HG02885 (cell line): ENCODE measurements at regions not wholly inside any gene's neighbourhood (a gene's known extent, or its start where the extent isn't known, plus 50 kb on each side); places are given as distances from the start of the nearest gene placed in this dataset.

Source experiments
- ATAC-seq: cut with Tn5 transposase; IDR thresholded peaks from one replicate; pipeline ENCODE4 v1.9.1; 2021; ENCODE audit warnings: mild to moderate bottlenecking; ENCODE audit not compliant: unreplicated experiment, poor library complexity

DNA sequence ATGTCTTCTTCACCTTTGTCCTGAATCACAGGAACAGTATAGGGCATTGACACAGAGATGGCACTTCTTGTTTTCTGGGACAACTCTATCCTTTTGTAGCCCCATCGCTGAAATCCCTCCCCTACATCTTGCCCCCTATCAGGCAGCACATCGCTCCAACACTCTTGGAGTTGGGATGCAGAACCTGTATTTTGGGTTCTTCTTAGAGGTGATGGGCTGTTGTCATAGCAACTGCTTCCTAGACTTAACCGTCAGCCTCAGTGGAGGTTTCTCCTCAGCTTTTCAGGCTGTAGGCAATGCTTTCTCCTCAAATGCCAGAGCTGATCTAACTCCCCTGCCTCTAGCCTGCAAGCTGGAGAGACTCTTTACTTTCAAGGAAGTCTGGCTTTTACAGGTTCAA lies 99.9 kb upstream of the SPRED2 start:
- no peak for ATAC-seq

DNA sequence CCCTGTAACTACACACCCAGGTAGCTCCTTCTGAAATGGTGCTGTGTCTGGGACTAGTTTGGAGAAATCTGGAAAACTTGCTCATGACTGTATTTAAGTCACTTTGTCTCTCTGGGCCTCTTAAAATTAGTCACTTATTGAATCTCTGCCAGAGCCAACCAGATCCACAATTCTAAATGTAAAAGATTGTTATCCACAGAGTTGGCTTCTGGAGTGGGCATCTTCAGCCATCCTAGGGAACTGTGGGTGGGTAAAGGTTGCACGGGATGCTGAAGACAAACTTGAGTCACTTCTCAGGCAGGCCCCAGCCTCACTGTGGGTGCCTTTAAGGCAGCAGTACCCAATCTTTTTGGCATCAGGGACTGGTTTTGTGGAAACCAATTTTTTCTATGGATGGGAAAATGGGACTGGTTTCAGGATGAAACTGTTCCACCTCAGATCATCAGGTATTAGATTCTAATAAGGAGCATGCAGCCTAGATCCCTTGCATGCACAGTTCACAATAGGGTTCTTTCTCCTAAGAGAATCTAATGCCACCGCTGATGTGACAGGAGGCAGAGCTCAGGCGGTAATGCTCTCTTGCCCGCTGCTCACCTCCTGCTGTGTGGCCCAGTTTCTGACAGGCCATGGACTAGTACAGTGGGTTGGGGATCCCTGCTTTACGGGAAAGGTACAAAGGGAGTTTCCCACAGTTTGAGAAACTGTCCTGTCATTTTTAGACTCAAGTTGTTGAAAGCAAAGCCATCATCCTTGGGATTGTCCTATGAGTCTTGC lies 98.3 kb upstream of the SPRED2 start:
- ATAC-seq = no peak

DNA sequence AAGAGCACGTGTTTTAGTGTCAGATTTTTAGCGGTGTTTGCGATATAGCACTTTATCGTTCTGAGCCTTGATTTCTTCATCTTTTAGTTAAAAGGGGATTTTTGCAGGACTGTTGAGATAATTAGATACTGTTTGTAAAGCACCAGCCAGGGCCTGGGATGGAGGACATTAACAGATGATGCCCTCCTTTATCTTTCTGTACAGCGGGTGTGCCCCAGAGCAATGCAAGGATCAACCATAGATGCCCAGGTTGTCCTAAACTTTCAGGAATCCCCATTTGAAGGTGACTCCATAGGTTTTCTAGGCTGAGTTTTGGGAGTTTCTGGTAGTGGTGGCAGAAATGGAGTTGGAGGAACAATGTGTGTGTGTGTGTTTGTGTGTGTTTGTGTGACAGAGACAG lies 97.0 kb upstream of the SPRED2 start:
- ATAC-seq = no peak

DNA sequence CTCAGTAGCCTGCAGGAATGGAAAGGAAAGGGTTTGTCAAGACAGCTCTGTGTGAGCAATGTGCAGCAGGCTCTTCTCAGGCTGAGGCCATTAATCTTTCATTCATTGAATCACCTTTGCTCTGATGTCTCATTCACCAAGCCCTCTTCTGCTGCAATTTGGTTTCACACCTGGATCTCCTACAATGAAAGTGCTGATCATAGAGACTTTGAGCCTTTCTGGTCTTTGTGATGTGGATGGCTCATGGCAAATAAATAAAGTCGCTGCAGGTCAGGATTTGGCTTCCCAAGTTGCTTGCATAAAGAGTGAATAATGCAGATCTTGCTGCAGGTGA lies 95.8 kb upstream of the SPRED2 start:
- ATAC-seq = no peak

DNA sequence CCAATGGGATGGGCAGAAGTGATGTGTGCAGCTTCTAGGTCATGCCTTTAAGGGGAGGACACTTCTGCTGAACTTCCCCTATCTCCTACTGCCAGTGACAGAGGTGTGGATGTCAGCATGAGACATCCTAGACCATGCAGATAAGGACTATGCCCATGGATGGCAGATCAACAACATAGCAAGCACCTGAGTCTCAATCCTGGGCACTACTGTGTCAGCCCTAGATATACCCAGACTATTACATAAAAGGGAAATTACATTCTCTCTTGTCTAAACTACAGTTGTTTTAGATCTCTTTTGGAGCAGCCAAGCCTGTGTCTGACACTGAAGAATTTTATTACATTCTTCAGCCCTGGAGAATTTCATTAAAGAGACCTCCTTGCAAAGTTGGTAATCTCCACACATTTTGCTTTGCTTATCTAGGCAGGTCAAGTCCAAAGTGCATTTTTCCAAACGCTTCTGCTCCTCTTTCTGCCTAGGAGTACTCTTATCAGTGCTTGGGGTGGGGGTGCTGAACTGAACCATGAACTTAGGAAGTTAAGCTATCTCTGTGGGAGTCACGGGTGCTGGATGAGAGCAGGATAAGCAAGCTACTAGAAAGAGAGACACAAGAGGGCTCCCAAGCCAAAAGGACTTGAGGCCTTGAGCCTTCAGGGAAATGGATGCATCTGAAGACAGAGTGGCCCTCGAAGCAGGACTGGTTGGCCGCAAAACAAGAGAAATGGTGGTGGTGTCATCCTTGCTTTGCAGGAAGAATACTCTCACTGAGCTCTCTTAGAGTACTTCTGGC lies 95.2 kb upstream of the SPRED2 start:
- no peak for ATAC-seq

DNA sequence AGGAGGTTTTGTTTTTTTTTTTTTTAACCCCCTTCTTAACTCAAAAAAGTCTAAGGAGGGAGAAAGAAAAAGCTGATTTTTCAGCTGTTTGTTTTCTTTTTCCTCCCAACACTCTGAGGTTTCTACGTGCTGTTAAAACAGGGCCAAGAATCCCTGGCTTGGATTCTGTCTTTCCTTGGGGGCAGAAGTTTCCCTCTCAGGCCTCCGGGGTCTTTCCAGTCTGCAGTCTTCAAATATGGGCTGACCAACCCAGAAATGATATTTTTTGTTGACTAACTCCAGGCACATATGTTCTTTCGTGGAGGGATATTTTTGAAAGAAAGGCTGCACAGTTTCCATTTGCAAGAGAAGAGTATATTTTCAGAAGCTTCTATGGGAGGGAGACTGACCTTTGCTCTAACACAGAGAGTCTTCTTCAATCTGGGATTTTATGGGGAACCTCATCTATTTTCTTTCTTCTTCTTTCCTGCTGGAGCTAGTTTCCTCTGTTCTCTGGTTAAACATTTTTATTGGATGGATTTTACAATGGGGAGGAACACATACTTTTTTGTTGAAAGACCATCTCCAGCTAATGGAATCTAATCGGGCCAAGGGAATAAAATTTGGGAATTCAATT lies 93.3 kb upstream of the SPRED2 start:
- no peak for ATAC-seq

DNA sequence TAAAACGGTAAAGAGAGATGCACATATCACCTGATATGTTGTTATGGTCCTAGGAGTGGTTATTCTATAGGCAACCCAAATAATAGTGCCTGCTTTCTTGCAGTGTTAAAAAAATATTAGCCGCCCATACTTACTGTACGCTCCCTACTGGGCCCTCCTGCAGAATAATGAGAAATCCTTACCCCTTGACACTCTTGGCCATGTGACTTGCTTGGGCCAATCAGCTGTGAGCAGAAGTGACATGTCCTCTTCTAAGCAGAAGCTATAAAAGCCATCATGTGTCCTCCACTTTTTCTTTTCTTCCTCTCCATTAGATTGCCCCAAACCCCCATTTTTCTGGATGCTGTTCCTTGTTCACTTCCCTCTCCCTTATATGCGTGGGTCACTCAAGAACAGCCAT lies 90.5 kb upstream of the SPRED2 start:
- ATAC-seq = no peak

DNA sequence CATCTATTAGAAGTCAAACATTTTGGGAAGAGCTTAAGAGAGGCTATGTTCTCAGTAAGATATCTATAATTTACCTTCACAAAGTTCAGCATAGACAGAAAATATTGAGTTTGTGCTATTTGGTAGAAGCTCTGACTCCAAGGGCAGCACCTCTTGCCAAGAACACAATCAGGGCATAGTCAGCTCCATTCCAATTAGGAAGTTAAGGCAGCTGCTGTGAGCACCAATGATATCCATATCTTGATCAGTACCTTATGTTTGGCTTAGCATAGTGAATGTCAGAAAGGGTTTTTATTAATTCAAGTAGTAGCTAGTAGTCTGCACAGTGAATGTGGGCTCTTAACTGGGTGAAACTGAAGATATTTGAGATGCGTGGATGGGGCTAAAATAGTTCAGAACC lies 86.4 kb upstream of the SPRED2 start:
- ATAC-seq = no peak

DNA sequence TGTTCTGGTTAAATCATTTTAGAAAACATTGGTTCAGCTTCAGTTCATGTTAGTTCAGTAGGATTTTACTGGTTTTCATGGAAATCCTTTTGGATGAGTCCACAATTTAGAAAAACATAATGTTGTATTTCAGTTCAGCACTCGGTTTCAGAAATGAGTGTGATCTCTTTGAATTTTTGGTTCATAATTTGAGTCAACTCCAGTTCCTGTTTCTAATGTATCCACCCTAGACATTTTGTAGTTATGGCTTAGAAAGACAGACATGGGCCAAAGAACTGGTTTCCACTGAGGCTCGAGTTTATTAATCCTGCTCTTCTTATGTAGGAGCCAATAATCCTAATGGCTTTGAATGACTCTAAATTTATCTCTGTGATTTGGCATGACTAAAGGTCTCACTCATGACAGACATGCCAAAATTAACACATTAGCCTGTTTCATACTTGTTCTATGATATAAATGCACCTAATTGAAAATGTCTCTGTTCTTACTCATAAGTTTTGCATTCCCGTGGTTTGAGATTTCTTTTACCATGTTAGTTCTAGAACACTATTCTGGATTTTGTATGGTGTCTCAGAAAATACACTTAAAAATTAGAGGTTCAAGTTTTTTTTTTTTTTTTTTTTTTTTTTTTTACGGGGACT lies 82.3 kb upstream of the SPRED2 start:
- no peak for ATAC-seq

DNA sequence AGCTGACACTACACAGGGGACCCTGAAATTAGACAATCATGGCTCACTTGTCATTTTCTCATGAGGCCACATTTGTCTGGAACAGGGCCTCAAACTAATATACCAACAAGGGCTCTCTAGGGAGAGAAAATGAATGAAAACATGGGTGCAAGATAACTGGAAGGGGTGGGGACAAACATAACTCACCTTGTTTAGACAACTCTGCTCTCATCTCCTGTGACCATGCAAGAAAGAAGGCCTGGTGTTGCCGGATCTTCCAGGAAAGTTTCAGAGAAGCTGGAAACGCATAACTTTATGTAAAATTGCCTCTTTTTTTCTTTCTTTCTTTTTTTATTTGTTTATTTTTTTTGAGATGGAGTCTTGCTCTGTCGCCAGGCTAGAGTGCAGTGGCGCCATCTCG lies 80.4 kb upstream of the SPRED2 start:
- ATAC-seq = no peak

DNA sequence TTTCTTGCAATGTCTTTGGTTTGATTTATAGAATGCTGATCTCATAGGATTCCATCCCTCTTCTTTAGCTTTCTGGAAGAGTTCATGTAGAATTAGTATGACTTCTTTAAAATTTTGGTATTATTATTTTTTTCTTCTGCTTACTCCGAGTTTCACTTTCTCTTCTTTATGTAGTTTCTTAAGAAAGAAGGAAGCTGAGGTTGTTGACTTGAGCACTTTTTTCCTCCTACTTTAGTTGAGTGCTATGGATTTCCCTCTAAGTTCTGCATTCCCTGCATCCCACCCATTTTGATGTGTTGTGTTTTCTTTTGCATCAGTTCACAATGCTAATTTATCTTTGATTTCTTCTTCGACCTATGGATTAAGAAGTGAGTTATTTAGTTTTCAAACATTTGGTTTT lies 78.9 kb upstream of the SPRED2 start:
- no peak for ATAC-seq

DNA sequence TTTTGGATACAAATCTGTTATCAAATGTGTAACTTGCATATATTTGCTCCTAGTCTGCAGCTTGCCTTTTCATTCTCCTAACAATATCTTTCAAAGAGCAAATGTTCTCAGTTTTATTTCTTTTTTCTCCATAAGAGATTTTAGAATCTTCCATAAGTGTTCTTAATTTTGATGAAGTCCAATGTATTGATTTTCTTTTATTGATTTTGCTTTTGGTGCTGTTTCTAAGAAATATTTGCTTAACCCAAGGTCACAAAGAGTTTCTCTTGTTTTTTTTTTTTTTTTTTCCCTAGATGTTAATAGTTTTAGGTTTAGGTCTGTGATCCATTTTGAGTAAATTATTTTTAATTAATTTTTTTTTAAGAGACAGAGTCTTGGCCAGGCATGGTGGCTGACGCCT lies 75.8 kb upstream of the SPRED2 start:
- no peak for ATAC-seq

DNA sequence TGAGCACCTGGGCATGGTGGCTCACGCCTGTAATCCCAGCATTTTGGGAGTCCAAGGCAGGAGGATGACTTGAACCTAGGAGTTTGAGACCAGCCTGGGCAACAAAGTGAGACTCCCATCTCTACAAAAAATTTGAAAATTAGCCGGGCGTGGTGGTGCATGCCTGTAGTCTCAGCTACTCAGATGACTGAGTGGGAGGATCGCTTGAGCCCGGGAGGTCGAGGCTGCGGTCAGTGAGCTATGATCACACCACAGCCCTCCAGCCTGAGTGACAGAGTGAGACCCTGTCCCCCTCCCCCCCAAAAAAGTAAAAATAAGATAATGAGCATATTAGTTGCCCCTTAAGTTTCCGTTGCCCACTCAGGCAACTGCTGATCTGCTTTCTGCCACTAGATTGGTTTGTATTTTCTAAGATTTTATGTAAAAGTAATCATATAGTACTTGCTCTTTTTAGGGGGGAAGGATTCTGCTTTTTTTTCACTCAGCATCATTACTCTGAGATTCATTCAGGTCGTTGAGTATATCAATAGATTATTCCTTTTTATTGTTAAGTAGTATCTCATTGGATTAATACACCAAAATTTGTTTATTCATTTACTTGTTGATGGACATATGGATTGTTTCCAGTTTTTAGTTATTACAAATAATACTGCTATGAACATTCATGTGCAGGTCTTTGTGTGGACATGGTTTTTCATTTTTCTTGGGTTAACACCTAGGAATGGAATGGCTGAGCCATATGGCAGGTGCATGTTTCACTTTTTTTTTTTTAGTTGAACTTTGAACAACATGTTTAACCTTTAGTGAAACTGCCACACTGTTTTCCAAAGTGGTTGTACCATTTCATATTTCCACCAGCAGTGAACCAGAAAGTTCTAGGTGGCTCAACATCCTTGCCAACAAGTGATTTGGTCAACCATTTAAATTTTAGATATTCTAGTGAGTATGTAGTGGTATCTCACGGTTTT lies 75.0 kb upstream of the SPRED2 start:
- no peak for ATAC-seq

DNA sequence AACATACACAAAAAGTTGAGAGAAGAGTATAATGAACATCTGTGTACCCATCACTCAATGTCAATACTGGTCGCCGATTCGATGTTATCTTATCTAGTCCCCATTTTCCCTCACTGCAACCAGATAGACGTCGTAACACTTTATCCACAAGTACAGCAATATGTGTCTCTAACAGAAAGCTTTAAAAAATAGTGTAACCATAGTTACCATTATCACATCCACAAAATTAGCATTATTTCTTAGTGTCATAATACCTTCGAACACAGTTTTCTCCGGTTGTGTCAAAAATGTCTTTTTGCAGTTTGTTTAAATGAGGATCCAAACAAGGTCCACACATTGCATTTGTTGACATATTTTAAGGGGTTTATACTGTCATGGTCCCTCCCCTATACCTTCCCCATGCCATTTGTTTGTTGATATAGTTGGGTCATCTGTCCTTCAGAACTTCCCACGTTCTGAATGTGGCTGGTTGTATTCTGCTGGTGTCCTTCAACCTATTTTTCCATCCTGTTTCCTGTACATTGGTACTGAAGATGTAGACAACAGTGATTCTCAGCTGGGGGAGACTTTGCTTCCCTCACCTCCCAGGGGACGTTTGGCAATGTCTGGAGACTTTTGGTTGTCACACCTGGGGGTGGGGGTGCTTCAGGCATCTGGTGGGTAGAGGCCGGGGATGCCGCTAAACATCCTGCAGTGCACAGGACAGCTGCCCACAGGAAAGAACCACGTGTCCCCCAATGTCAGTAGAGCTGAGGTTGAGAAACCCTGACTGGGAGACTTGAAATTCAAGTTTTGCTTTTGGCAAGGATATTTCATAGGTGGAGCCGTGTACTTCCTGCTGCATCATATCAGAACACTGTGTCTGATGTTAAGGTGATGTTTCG lies 72.7 kb upstream of the SPRED2 start:
- ATAC-seq = no peak

DNA sequence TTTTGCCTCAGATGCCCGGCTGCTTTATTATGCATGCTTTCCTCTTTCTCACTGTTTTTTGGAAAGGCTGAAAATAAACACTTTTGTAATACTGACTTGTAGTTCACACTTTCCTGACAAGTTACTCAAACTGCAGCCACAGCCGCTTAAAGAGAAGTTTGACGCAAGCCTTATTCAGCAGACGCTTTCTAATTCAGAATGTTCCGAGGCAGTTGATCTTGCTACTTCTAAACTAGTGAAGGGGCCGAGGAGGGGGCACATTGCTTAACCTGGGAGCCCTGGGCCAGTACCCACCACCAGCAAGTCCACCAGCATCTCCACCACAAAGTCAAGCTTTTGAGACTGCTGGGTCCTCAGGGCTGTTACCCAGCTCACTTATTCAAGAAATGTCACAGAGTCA lies 71.8 kb upstream of the SPRED2 start:
- ATAC-seq = no peak

DNA sequence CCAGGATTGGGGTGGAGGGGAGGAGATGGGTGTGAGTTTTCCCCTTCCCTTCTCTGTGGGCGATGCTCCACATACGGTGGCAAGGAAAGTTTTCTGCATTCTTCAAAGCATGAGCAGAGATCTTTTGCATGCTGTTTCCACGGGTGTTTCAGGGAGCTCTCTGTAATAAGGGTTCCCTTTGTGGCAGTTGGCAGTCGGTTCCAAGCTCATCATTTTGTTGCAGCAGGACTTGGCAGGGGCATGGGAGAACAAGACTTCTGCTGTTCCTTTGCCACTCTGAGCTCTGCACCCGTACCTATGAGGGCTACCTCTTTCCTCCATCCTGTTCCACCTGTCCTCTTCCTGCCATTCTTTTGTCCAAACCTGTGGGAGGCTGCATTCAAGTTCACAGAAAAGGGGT lies 71.3 kb upstream of the SPRED2 start:
- ATAC-seq = no peak

DNA sequence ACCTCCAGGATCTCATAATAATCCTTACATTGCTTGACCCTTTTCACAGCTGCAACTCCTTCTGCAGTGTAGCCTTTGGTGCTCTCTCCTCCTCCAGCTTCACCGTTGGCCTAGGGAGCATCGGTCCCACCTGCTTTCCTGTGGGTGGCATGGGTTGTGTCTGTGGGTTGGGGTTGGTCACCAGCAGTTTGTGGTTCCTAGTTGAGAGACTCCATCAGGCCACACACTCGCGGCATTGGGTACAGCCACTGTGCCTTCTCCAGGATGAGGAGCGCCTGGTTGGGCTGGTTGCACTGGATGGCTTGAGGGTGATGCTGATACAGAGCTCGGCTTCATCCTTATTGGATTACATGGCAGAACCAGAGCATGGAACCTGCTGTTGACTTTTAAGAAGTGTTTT lies 69.4 kb upstream of the SPRED2 start:
- ATAC-seq = no peak

DNA sequence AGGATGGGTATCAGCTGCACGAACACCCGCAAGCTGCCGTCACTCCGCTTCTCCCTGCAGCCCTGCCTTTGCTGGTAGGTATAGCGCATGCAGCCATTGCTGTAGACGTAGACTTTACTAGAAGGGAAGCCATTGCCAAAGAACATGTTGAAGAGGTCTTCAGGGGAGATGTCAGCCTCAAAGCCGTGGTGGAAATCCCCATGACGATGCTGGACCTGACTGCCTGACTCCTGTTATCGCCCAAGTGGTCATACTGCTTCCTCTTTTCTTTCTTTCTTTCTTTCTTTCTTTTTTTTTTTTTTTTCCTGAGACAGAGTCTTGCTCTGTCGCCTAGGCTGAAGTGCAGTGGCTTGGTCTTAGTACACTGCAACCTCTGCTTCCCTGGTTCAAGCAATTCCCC lies 68.7 kb upstream of the SPRED2 start:
- ATAC-seq = peak; percentile 57
